GM12874 (cell line): ENCODE measurements at regions not wholly inside any gene's neighbourhood (a gene's known extent, or its start where the extent isn't known, plus 50 kb on each side); places are given as distances from the start of the nearest gene placed in this dataset.

Experiments used
- CTCF ChIP-seq: IDR thresholded peaks from 2 replicates; pipeline ENCODE4 v1.5.1; 2011; ENCODE audit warnings: low read depth, mild to moderate bottlenecking, control low read depth, low read length, moderate library complexity; ENCODE audit not compliant: insufficient read depth

GRCh38 chr2:236959876-236960275 is 125.8 kb upstream of the COPS8 start:
- TF ChIP-seq CTCF, result no peak

- TF ChIP-seq CTCF, result no peak
These were observed 125.2 kb upstream of the COPS8 start for GRCh38 chr2:236960531-236960930.

GRCh38 chr2:236962816-236963215 is 122.9 kb upstream of the COPS8 start:
- TF ChIP-seq CTCF, result no peak

GRCh38 chr2:236963631-236964182 is 122.0 kb upstream of the COPS8 start:
- TF ChIP-seq CTCF, result no peak

- no peak for TF ChIP-seq CTCF
These were observed 121.4 kb upstream of the COPS8 start for GRCh38 chr2:236964291-236964690.

GRCh38 chr2:236965021-236965840 is 120.5 kb upstream of the COPS8 start:
- no peak for TF ChIP-seq CTCF

- no peak for TF ChIP-seq CTCF
These were observed 119.9 kb upstream of the COPS8 start for GRCh38 chr2:236965841-236966096.
